ENCODE measurements at regions not wholly inside any gene's neighbourhood (a gene's known extent, or its start where the extent isn't known, plus 50 kb on each side); places are given as distances from the start of the nearest gene placed in this dataset.

DNA sequence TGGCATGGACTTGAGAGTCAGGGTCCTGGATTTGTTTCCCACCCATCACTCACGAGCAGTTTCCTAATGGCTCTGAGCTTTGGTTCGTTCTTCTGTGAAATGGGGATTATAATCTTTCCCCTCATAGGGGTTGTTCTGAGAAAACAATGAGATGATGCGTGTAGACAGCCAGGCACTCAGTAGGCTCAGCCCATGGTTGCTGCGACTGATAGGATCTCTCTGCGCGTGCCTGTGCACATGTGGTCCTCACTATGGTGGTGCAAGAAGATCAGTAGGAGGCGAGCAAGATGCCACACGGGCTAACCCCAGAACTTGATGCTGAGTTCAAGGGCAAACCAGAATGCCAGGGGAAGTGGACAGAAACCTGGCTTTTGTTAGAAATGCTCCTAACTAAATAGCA lies 153.5 kb upstream of the KCNG1 start:
- TF ChIP-seq, protein P1, sequence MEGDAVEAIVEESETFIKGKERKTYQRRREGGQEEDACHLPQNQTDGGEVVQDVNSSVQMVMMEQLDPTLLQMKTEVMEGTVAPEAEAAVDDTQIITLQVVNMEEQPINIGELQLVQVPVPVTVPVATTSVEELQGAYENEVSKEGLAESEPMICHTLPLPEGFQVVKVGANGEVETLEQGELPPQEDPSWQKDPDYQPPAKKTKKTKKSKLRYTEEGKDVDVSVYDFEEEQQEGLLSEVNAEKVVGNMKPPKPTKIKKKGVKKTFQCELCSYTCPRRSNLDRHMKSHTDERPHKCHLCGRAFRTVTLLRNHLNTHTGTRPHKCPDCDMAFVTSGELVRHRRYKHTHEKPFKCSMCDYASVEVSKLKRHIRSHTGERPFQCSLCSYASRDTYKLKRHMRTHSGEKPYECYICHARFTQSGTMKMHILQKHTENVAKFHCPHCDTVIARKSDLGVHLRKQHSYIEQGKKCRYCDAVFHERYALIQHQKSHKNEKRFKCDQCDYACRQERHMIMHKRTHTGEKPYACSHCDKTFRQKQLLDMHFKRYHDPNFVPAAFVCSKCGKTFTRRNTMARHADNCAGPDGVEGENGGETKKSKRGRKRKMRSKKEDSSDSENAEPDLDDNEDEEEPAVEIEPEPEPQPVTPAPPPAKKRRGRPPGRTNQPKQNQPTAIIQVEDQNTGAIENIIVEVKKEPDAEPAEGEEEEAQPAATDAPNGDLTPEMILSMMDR (IDR thresholded peaks at IDR 0.05; ENCODE audit: low read depth, low read length) = no peak
- TF ChIP-seq EZH2phosphoT487 (IDR thresholded peaks at IDR 0.05; ENCODE audit: low read depth) = no peak
